ENCODE measurements at regions not wholly inside any gene's neighbourhood (a gene's known extent, or its start where the extent isn't known, plus 50 kb on each side); places are given as distances from the start of the nearest gene placed in this dataset.

DNA sequence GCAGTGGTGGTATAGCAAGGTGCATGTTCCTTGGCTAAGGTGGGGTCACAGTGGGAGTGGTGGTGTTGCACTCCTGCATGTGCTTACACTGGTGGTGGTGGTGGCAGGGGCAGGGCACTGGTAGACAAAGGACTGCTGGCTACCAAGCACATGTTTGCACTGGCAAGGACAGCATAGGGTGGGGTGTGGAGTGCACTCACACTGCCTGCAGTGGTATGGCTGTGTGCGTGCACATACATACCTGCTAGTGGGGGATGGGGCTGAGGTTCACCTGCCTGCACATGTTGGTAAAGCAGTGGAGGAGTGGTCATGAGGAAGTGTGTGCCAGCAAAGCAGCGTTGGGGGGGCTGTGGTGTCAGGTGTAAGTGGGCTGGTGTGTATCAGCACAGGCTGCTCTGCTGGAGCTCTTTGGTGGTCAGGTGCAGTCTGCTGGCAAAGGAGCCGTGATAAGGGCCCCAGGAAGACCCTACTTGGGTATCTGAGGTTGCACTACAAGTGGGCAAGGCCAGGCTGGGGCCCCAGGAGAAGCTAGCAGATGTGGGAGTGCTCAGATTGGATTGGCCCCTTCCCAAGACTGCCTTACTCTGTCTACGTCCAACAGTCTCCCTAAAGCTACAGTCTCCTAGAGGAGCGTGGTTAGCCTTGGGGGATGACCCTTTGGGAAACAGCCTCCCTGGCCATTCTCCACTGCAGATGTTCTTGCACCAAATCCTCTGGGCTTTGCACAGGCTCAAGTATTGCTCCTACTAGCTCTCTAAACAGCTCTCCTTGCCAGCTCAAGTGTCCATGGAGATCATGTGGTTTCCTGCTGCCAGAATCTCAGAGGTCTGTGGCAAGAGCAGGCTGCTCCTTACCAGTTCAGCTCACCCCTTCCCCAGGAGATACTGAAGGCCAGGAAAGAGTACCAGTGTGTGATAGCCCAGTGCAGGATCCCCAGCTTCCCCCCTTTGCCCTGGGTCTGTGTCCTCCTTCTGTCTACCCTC, 486.3 kb upstream of the PABPC4L start:
- Histone ChIP-seq H3K4me3 (no peak overlapping the region), H3K27ac (no peak overlapping the region), H3K4me1 (no peaks in the 10 kb centered on the region), H3K9me3 (no peaks in the 10 kb centered on the region), H3K4me2 (no peak overlapping the region)
- CTCF ChIA-PET: no interaction called here
- ATAC-seq (no peak), DNase-seq (ENCODE audit: low read depth in 1 of 2, low spot score in 1 of 2) (no peak), FAIRE-seq (no peak)
- TF ChIP-seq CBX8 (IDR thresholded peaks at IDR 0.05) (no peak), HOXA7 (CRISPR knock-in tag; IDR thresholded peaks at IDR 0.05) (no peak), FOSB (CRISPR knock-in tag; IDR thresholded peaks at IDR 0.05) (no peak), ZFP36 (IDR thresholded peaks at IDR 0.05; ENCODE audit: borderline replicate concordance, partially characterized antibody) (no peak), RNF2 (IDR thresholded peaks at IDR 0.05; ENCODE audit: borderline replicate concordance, low read depth) (no peak), ZC3H11A (IDR thresholded peaks at IDR 0.05) (no peak), CHD2 (IDR thresholded peaks at IDR 0.05; ENCODE audit: low read length, partially characterized antibody) (no peak), BHLHE40 (IDR thresholded peaks at IDR 0.05; ENCODE audit: low read depth, low read length) (no peak), TP53 (CRISPR knock-in tag; IDR thresholded peaks at IDR 0.05) (no peak)
- TF ChIP-seq, protein P1, sequence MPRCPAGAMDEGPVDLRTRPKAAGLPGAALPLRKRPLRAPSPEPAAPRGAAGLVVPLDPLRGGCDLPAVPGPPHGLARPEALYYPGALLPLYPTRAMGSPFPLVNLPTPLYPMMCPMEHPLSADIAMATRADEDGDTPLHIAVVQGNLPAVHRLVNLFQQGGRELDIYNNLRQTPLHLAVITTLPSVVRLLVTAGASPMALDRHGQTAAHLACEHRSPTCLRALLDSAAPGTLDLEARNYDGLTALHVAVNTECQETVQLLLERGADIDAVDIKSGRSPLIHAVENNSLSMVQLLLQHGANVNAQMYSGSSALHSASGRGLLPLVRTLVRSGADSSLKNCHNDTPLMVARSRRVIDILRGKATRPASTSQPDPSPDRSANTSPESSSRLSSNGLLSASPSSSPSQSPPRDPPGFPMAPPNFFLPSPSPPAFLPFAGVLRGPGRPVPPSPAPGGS (IDR thresholded peaks at IDR 0.05): no peak
- 0% methylated on average over 2 of the region's 5 CpGs for WGBS (ENCODE audit: missing lambda C conversion rate)
- POLR2A ChIA-PET: no interaction called here

DNA sequence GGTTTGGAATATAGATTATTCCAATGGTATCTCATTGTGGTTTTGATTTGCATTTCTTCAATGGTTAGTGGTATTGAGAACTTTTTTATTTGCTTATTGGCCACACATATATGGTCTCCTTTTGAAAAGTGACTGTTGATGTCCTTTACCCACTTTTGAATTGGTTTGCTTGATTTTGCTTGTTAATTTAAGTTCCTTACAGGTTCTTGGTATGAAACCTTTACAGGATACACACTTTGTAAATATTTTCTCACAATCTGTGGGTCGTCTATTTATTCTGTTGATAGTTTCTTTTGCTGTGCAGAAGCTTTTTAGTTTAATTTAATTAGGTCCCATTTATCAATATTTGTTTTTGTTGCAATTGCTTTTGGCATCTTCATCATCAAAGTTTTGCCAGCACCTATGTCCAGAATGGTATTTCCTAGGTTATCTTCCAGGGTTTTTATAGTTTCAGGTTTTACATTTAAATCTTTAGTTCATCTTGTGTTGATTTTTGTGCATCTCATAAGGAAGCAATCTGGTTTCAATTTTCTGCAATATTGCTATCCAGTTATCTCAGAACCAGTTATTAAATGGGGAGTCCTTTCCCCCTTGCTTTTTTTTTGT, 475.7 kb upstream of the PABPC4L start:
- POLR2A ChIA-PET: no interaction called here
- no peak for DNase-seq (ENCODE audit: low read depth in 1 of 2, low spot score in 1 of 2)
- TF ChIP-seq, protein P2, sequence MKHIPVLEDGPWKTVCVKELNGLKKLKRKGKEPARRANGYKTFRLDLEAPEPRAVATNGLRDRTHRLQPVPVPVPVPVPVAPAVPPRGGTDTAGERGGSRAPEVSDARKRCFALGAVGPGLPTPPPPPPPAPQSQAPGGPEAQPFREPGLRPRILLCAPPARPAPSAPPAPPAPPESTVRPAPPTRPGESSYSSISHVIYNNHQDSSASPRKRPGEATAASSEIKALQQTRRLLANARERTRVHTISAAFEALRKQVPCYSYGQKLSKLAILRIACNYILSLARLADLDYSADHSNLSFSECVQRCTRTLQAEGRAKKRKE (CRISPR knock-in tag; IDR thresholded peaks at IDR 0.05; ENCODE audit: low read depth): no peak
- no peak for TF ChIP-seq RAD21 (conservative IDR thresholded peaks at IDR 0.05 in 1 of 2, IDR thresholded peaks at IDR 0.05 in 1 of 2)
- TF ChIP-seq, protein P3, sequence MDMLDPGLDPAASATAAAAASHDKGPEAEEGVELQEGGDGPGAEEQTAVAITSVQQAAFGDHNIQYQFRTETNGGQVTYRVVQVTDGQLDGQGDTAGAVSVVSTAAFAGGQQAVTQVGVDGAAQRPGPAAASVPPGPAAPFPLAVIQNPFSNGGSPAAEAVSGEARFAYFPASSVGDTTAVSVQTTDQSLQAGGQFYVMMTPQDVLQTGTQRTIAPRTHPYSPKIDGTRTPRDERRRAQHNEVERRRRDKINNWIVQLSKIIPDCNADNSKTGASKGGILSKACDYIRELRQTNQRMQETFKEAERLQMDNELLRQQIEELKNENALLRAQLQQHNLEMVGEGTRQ (IDR thresholded peaks at IDR 0.05): no peak
- TF ChIP-seq BHLHE40 (IDR thresholded peaks at IDR 0.05; ENCODE audit: low read depth, low read length): no peak
- no peak for TF ChIP-seq CHD2 (IDR thresholded peaks at IDR 0.05; ENCODE audit: low read length, partially characterized antibody)
- TF ChIP-seq, protein P4, sequence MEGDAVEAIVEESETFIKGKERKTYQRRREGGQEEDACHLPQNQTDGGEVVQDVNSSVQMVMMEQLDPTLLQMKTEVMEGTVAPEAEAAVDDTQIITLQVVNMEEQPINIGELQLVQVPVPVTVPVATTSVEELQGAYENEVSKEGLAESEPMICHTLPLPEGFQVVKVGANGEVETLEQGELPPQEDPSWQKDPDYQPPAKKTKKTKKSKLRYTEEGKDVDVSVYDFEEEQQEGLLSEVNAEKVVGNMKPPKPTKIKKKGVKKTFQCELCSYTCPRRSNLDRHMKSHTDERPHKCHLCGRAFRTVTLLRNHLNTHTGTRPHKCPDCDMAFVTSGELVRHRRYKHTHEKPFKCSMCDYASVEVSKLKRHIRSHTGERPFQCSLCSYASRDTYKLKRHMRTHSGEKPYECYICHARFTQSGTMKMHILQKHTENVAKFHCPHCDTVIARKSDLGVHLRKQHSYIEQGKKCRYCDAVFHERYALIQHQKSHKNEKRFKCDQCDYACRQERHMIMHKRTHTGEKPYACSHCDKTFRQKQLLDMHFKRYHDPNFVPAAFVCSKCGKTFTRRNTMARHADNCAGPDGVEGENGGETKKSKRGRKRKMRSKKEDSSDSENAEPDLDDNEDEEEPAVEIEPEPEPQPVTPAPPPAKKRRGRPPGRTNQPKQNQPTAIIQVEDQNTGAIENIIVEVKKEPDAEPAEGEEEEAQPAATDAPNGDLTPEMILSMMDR (IDR thresholded peaks at IDR 0.05): no peak
- TF ChIP-seq, protein P1 (IDR thresholded peaks at IDR 0.05): no peak
- TF ChIP-seq, protein P5, sequence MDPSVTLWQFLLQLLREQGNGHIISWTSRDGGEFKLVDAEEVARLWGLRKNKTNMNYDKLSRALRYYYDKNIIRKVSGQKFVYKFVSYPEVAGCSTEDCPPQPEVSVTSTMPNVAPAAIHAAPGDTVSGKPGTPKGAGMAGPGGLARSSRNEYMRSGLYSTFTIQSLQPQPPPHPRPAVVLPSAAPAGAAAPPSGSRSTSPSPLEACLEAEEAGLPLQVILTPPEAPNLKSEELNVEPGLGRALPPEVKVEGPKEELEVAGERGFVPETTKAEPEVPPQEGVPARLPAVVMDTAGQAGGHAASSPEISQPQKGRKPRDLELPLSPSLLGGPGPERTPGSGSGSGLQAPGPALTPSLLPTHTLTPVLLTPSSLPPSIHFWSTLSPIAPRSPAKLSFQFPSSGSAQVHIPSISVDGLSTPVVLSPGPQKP (IDR thresholded peaks at IDR 0.05; ENCODE audit: low read depth, low read length): no peak
- TF ChIP-seq TFCP2L1 (CRISPR knock-in tag; IDR thresholded peaks at IDR 0.05): no peak
- TF ChIP-seq RCOR1 (IDR thresholded peaks at IDR 0.05; ENCODE audit: low read depth, low read length): no peak
- TF ChIP-seq POLR2A (IDR thresholded peaks at IDR 0.05; ENCODE audit: low read length): no peak

More for the DNA sequence above, 475.7 kb upstream of the PABPC4L start:
- H3K9me3 ChIP-seq: no peaks in the 10 kb centered on the region
- 7% methylated on average over 1 of the region's 1 CpG for WGBS (ENCODE audit: missing lambda C conversion rate)
- CTCF ChIA-PET: no interaction called here
- H3K4me3 ChIP-seq: no peak overlapping the region
- no peak overlapping the region for H3K4me2 ChIP-seq
- no peaks in the 10 kb centered on the region for H3K4me1 ChIP-seq
- FAIRE-seq (no peak), ATAC-seq (no peak)
- no peak overlapping the region for H3K27ac ChIP-seq

Data from A549 (cell line).